Loucy (cell line): ENCODE measurements at regions not wholly inside any gene's neighbourhood (a gene's known extent, or its start where the extent isn't known, plus 50 kb on each side); places are given as distances from the start of the nearest gene placed in this dataset.
A peak's percentile ranks its signal among the peaks of the same experiment; 100 is the strongest.

ENCODE experiments used
- H2AFZ ChIP-seq: fragments of 200-600 bp; sonication (generic); 2 replicates; pipeline ENCODE4 v1.6.0; 2016; ENCODE audit warnings: antibody characterized with exemption, mild to moderate bottlenecking, low read length, moderate library complexity
- H3F3A ChIP-seq: fragments of 200-600 bp; 2 replicates; pipeline ENCODE4 v1.6.0; 2016; ENCODE audit warnings: antibody characterized with exemption, low read depth, mild to moderate bottlenecking
- H3K27me3 ChIP-seq: fragments of 200-600 bp; sonication (generic); 2 replicates; pipeline ENCODE4 v1.6.1; 2014; ENCODE audit warnings: low read length, mild to moderate bottlenecking; ENCODE audit not compliant: insufficient read depth, poor library complexity, severe bottlenecking
- H3K36me3 ChIP-seq: fragments of 200-600 bp; sonication (generic); 2 replicates; pipeline ENCODE4 v1.6.1; 2016; ENCODE audit warnings: low read length; ENCODE audit not compliant: insufficient read depth
- H3K4me1 ChIP-seq: fragments of 200-600 bp; sonication (generic); 2 replicates; pipeline ENCODE4 v1.5.1; 2014; ENCODE audit warnings: low read length, mild to moderate bottlenecking; ENCODE audit not compliant: insufficient read depth, poor library complexity, severe bottlenecking
- H3K4me2 ChIP-seq: fragments of 200-600 bp; sonication (generic); 2 replicates; pipeline ENCODE4 v1.6.0; 2014; ENCODE audit warnings: antibody characterized with exemption, low read length, low read depth, mild to moderate bottlenecking; ENCODE audit not compliant: poor library complexity, severe bottlenecking
- H3K4me3 ChIP-seq: fragments of 200-600 bp; sonication (generic); 2 replicates; pipeline ENCODE4 v1.5.1; 2014; ENCODE audit warnings: low read length, mild to moderate bottlenecking, mixed read lengths; ENCODE audit not compliant: poor library complexity, severe bottlenecking
- H3K79me2 ChIP-seq: fragments of 200-600 bp; sonication (generic); 2 replicates; pipeline ENCODE4 v1.6.1; 2014; ENCODE audit warnings: low read length; ENCODE audit not compliant: insufficient read depth
- H3K9ac ChIP-seq: fragments of 200-600 bp; sonication (generic); 2 replicates; pipeline ENCODE4 v1.6.0; 2014; ENCODE audit warnings: mild to moderate bottlenecking, low read depth, low read length, moderate library complexity; ENCODE audit not compliant: poor library complexity, severe bottlenecking
- H3K9me2 ChIP-seq: fragments of 200-600 bp; sonication (generic); replicated peaks from 2 replicates; pipeline ENCODE4 v1.6.1; 2016; ENCODE audit warnings: low read depth, low read length, mixed read lengths
- H3K9me3 ChIP-seq: fragments of 200-600 bp; sonication (generic); 2 replicates; pipeline ENCODE4 v1.6.1; 2014; ENCODE audit warnings: mild to moderate bottlenecking, antibody characterized with exemption, low read length, low read depth; ENCODE audit not compliant: insufficient read depth
- H4K20me1 ChIP-seq: fragments of 200-600 bp; sonication (generic); 2 replicates; pipeline ENCODE4 v1.6.0; 2014; ENCODE audit warnings: antibody characterized with exemption, low read length, mild to moderate bottlenecking; ENCODE audit not compliant: insufficient read depth, poor library complexity, severe bottlenecking
- EZH2phosphoT487 ChIP-seq: fragments of 200-600 bp; IDR thresholded peaks from 2 replicates; pipeline ENCODE4 v1.6.1; 2018; ENCODE audit warnings: antibody characterized with exemption, mild to moderate bottlenecking, moderate library complexity, borderline replicate concordance
- TF ChIP-seq, protein P1 (sequence below): fragments of 200-600 bp; sonication (generic); conservative IDR thresholded peaks from 2 replicates; pipeline ENCODE4 v1.5.1; 2014; ENCODE audit warnings: mild to moderate bottlenecking, antibody characterized with exemption, low read length

DNA sequence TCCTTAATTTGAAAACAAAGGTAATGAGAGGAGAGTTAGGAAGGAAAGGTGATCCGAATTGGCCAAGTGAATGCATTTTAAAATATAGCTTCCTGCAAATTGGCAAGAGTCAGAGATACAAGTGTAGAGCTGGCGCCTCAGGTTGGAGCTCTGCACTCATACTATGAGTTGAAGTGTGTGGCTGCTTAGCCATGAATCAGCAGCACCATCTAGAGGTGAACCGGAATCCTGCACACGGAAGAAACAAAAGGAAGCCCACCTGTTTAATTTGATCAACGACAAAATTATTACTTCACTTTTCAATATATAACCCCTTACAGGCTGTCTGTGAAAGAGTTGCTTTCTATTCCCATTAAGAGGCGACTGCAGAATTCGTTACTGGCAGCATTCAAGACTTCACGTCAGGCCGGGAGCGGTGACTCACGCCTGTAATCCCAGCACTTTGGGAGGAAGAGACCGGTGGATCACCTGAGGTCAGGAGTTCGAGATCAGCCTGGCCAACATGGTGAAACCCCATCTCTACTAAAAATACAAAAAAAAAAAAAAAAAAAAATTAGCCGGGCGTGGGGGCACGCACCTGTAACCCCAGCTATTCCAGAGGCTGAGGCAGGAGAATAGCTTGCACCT is 1253.7 kb upstream of the CDH8 start:
- Histone ChIP-seq H4K20me1 (no peaks in the 10 kb centered on the region), H2AFZ (no peak overlapping the region), H3K9me3 (no peaks in the 10 kb centered on the region), H3K4me1 (no peaks in the 10 kb centered on the region), H3K4me3 (no peak overlapping the region), H3K79me2 (no peaks in the 10 kb centered on the region), H3K4me2 (no peak overlapping the region), H3K9me2 (no peaks in the 10 kb centered on the region), H3K9ac (no peak overlapping the region), H3F3A (no peaks in the 10 kb centered on the region), H3K27me3 (no peaks in the 10 kb centered on the region), H3K36me3 (no peaks in the 10 kb centered on the region)
- TF ChIP-seq, protein P1, sequence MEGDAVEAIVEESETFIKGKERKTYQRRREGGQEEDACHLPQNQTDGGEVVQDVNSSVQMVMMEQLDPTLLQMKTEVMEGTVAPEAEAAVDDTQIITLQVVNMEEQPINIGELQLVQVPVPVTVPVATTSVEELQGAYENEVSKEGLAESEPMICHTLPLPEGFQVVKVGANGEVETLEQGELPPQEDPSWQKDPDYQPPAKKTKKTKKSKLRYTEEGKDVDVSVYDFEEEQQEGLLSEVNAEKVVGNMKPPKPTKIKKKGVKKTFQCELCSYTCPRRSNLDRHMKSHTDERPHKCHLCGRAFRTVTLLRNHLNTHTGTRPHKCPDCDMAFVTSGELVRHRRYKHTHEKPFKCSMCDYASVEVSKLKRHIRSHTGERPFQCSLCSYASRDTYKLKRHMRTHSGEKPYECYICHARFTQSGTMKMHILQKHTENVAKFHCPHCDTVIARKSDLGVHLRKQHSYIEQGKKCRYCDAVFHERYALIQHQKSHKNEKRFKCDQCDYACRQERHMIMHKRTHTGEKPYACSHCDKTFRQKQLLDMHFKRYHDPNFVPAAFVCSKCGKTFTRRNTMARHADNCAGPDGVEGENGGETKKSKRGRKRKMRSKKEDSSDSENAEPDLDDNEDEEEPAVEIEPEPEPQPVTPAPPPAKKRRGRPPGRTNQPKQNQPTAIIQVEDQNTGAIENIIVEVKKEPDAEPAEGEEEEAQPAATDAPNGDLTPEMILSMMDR = peak; percentile 88
- TF ChIP-seq EZH2phosphoT487 = no peak

DNA sequence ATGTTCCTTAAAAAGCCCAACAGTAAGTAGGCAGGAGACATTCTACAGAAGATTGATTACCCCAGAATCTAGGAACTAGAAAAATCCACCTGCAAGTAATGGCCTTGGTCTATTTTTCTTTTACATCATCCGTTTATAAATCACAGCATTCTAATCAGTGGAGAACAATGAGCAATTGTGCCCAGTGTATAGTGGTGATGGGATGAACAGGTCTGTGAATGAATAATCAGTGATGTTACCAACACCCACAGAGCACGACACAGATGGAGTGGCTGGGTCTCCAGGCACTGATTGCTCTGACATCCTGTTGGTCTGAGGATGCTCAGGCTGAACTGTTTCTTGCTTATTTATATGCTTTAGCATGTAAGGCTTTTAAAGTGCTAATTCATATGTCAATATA is 1251.2 kb upstream of the CDH8 start:
- no peaks in the 10 kb centered on the region for H3K9me2 ChIP-seq
- no peak overlapping the region for H3K9ac ChIP-seq
- H4K20me1 ChIP-seq = no peaks in the 10 kb centered on the region
- no peak for TF ChIP-seq EZH2phosphoT487
- TF ChIP-seq, protein P1 = no peak
- no peaks in the 10 kb centered on the region for H3F3A ChIP-seq
- no peaks in the 10 kb centered on the region for H3K9me3 ChIP-seq
- no peaks in the 10 kb centered on the region for H3K36me3 ChIP-seq
- no peaks in the 10 kb centered on the region for H3K4me1 ChIP-seq
- no peaks in the 10 kb centered on the region for H3K27me3 ChIP-seq
- no peak overlapping the region for H2AFZ ChIP-seq
- no peak overlapping the region for H3K4me3 ChIP-seq
- H3K4me2 ChIP-seq = no peak overlapping the region
- no peaks in the 10 kb centered on the region for H3K79me2 ChIP-seq

DNA sequence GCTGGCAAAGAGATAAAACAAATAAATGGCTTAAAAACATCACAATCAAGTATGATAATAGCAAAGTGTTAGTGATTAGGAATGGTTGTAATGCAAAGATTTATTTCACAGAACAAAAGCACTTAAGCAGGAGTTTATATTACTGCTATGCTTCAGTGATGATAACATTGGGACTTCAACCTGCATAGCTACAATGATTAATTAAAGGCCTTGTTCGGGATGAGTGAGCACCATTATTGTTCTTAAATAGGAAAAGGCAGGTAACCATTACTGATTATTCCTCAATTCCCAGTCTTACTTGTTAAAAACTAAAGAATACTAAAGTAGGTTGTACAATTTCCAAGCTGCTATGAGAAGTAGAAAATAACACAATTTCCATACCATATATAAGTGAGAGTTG is 1247.5 kb upstream of the CDH8 start:
- TF ChIP-seq, protein P1 = no peak
- TF ChIP-seq EZH2phosphoT487 = no peak
- H2AFZ ChIP-seq = no peak overlapping the region
- H3K79me2 ChIP-seq = no peaks in the 10 kb centered on the region
- no peaks in the 10 kb centered on the region for H3F3A ChIP-seq
- H3K4me2 ChIP-seq = no peak overlapping the region
- no peak overlapping the region for H3K9ac ChIP-seq
- no peak overlapping the region for H3K4me3 ChIP-seq
- H3K4me1 ChIP-seq = no peaks in the 10 kb centered on the region
- H4K20me1 ChIP-seq = no peaks in the 10 kb centered on the region
- no peaks in the 10 kb centered on the region for H3K9me3 ChIP-seq
- no peaks in the 10 kb centered on the region for H3K27me3 ChIP-seq
- H3K9me2 ChIP-seq = no peaks in the 10 kb centered on the region
- H3K36me3 ChIP-seq = no peaks in the 10 kb centered on the region
